Adipocyte (in vitro differentiated cells): ENCODE measurements at regions not wholly inside any gene's neighbourhood (a gene's known extent, or its start where the extent isn't known, plus 50 kb on each side); places are given as distances from the start of the nearest gene placed in this dataset.
"Not testable (repeated sequence)": the region's sequence is repeated elsewhere in the genome, so short reads cannot be mapped to it uniquely, and the experiment has no call there.

ENCODE experiments used
- DNase-seq: peaks from one replicate; pipeline ENCODE4 v3.0.0-alpha.2; 2015; ENCODE audit warnings: low read depth
- H3K27me3 ChIP-seq: replicated peaks from 2 replicates; pipeline ENCODE4 v1.7.0; 2013; ENCODE audit warnings: mild to moderate bottlenecking, low read length, moderate library complexity; ENCODE audit not compliant: control insufficient read depth, insufficient read depth
- H3K36me3 ChIP-seq: 2 replicates; pipeline ENCODE4 v1.7.0; 2013; ENCODE audit warnings: low read length, mild to moderate bottlenecking, moderate library complexity; ENCODE audit not compliant: control insufficient read depth, insufficient read depth, severe bottlenecking
- H3K4me1 ChIP-seq: 2 replicates; pipeline ENCODE4 v1.7.0; 2013; ENCODE audit warnings: mild to moderate bottlenecking, low read length, moderate library complexity; ENCODE audit not compliant: control insufficient read depth, insufficient read depth
- H3K4me3 ChIP-seq: 2 replicates; pipeline ENCODE4 v1.7.0; 2013; ENCODE audit warnings: mild to moderate bottlenecking, low read length, moderate library complexity
- H3K9ac ChIP-seq: 2 replicates; pipeline ENCODE4 v1.7.0; 2013; ENCODE audit warnings: mild to moderate bottlenecking, low read length, moderate library complexity
- H3K9me3 ChIP-seq: 2 replicates; pipeline ENCODE4 v1.7.0; 2013; ENCODE audit warnings: mild to moderate bottlenecking, low read length, moderate library complexity; ENCODE audit not compliant: control insufficient read depth

DNA sequence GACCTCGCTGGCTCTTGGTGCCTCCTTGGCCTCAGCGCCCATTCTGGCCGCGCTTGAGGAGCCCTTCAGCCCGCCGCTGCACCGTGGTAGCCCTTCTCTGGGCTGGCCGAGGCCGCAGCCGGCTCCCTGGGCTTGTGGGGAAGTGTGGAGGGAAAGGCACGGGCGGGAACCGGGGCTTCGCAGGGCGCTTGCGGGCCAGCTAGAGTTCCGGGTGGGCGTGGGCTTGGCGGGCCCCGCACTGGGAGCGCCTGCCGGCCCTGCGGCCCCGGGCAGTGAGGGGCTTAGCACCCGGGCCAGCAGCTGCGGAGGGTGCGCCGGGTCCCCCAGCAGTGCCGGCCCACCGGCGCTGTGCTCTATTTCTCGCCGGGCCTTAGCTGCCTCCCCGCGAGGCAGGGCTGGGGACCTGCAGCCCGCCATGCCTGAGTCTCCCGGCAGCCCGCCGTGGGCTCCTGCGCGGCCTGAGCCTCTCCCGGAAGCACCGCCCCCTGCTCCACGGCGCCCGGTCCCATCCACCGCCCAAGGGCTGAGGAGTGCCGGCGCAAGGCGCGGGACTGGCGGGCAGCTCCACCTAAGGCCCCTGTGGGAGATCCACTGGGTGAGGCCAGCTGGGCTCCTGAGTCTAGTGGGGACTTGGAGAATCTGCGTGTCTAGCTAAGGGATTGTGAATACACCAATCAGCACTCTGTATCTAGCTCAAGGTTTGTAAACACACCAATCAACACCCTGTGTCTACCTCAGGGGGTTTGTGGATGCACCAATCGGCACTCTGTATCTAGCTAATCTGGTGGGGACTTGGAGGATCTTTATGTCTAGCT lies 141.1 kb downstream of the SLCO4C1 start:
- H3K9me3 ChIP-seq, H3K27me3 ChIP-seq, DNase-seq, H3K9ac ChIP-seq, H3K36me3 ChIP-seq, H3K4me3 ChIP-seq, H3K4me1 ChIP-seq: not testable (repeated sequence)

DNA sequence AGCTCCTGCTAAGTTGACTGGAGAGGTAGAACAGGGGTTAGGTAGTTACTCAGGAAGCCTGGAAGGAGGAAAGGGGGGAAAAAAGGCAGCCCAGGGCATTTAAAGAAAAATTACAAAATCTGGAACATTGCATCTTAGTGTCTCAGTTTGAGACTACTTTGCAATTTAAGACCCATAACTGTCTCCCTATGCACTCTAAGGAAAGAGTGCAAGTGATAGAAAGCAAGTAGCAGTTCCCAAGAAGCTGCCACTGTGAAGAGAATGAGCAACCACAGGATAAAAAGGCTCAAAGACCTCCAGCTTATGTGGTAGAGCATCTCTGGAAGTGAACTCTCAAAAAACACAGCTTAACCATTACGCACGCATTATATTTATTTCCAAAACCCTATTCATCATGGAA lies 141.8 kb downstream of the SLCO4C1 start:
- Histone ChIP-seq H3K4me3 (no peak overlapping the region), H3K4me1 (no peaks in the 10 kb centered on the region), H3K9me3 (peaks cover 5% of the 10 kb centered on the region), H3K9ac (no peak overlapping the region), H3K27me3 (no peaks in the 10 kb centered on the region), H3K36me3 (no peaks in the 10 kb centered on the region)
- no peak for DNase-seq

DNA sequence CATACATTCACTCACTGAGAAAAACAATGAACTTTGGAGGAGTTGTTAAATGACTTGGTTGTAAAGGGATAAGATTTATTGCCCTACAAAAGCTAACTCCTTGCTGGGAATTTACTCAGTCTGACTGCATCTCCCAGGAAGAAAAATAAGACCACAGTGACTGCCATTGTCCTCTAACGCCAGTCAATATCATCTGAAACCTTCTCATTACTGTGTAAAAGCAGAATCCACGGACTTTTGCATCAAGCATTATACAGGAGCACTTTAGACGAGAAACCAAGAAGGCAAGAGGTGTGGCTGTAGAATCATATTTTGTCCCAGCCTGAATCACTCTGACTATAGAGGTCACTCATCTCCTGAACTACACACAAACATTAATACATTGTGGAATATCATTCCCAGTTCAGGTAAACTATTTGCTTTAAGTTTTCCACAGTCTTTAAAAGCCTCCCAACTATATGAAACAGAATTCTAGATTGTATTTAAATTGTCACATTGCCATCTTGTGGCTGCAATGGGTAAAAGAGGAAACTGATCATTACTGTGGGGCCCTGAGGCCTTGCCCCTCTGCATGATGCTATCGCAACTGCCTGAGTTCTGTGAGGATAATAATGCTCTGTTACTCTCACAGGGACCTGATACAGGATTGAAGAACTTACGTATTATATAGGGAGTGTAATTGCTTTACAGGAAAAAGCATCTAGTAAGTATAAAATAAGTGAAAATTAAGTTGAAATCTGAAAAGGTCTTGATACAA lies 142.9 kb downstream of the SLCO4C1 start:
- Histone ChIP-seq H3K4me1 (no peaks in the 10 kb centered on the region), H3K4me3 (no peak overlapping the region), H3K36me3 (no peaks in the 10 kb centered on the region), H3K9me3 (no peaks in the 10 kb centered on the region), H3K27me3 (no peaks in the 10 kb centered on the region), H3K9ac (no peak overlapping the region)
- DNase-seq: peak; percentile 27

DNA sequence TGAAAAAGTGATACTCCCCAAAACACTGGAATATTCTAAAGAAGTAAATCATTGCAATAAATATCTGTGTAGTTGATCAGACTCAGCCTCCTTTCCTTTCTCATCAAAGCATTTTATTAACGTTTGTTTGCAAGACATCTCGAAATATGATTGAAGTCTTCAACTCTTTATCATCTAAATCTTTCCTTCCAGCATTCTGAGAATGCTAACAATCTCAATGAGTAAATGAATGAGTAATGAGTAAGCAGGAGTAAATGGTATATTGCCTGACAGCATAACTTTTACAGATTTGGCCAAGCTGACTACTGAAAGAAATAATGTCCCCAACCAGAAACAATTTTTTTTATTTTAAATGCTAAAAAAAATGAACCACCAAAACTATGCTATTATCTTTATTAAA lies 157.1 kb downstream of the SLCO4C1 start:
- Histone ChIP-seq H3K27me3 (no peaks in the 10 kb centered on the region), H3K36me3 (no peaks in the 10 kb centered on the region), H3K9me3 (no peaks in the 10 kb centered on the region), H3K9ac (no peak overlapping the region), H3K4me3 (no peak overlapping the region), H3K4me1 (no peaks in the 10 kb centered on the region)
- DNase-seq: no peak

DNA sequence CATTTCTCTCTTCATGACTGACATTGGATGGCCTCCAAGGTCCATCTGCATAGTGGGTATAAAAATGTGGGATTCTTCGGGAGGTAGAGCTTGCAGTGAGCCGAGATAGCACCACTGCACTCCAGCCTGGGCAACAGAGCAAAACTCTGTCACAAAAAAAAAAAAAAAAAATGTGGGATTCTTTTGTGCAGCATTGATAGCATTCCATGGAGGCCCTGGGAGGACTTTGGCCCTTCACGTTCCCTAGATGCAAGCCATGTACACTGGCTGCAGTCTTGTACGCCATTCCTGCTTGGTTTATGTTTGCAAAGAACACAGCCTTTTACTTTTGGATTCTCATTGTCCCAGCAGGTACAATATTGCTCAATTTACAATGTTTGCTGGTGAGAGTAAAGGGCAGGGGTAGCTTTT lies 157.8 kb downstream of the SLCO4C1 start:
- Histone ChIP-seq H3K27me3 (no peaks in the 10 kb centered on the region), H3K9me3 (no peaks in the 10 kb centered on the region), H3K4me1 (no peaks in the 10 kb centered on the region), H3K36me3 (no peaks in the 10 kb centered on the region), H3K4me3 (no peak overlapping the region), H3K9ac (no peak overlapping the region)
- no peak for DNase-seq

DNA sequence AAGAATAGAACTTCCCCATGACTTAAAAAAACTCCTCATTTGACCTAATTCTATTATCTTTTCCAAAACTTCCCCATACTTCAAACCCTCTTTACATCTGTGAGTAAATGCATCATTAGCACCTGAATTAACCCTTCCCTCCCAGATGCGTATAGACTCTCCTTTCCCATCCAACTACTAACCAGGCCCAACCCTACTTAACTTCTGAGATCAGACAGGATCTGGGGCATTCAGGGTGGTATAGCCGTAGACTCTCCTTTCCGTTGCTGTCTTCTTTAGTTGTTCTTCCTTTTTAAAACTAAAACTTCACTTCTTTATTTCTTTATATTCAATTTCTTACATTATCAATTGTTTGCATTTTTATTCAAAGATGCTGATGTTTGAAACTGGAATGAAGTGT lies 165.2 kb downstream of the SLCO4C1 start:
- H3K9me3 ChIP-seq: no peaks in the 10 kb centered on the region
- no peaks in the 10 kb centered on the region for H3K4me1 ChIP-seq
- no peak for DNase-seq
- no peaks in the 10 kb centered on the region for H3K27me3 ChIP-seq
- no peak overlapping the region for H3K9ac ChIP-seq
- H3K36me3 ChIP-seq: no peaks in the 10 kb centered on the region
- no peak overlapping the region for H3K4me3 ChIP-seq

DNA sequence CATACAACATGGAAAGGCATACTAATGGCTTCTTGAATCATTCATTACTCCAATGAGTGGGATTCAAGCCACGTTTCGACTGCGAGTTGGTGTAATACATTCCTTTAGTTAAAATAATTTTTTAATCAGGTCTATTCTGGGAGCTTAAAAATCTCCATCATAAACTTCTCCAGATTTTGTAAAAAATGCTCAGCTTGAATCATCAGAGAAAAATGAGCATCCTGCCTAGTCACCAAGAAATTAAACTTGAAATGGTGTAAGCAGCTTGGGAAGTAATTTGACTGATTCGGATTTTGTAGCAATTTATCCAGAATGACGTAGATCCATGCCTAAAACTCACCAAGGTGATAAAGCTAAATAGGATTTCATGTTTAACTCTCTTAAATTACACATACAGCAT lies 165.7 kb downstream of the SLCO4C1 start:
- Histone ChIP-seq H3K36me3 (no peaks in the 10 kb centered on the region), H3K27me3 (no peaks in the 10 kb centered on the region), H3K4me1 (no peaks in the 10 kb centered on the region), H3K9ac (no peak overlapping the region), H3K4me3 (no peak overlapping the region), H3K9me3 (no peaks in the 10 kb centered on the region)
- no peak for DNase-seq

DNA sequence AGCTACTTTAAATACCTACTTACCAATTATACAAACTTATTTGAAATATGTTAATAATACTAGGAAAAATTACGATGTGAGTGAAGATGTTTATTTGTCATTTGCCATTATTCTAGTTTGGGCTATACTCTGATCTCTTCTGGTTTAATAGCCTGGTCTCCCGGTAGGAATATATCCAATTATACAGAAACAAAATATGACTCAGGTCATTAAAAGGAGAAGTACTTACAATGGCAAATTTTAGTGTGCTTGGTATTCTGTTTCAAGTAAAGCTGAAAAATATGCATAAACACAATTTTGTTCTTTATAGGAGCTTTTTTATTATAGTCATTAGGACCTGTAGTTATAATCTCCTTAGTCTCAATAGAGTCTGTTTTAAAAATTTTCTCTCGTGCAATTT lies 176.8 kb downstream of the SLCO4C1 start:
- Histone ChIP-seq H3K4me1 (no peaks in the 10 kb centered on the region), H3K9ac (no peak overlapping the region), H3K36me3 (no peaks in the 10 kb centered on the region), H3K27me3 (no peaks in the 10 kb centered on the region), H3K4me3 (no peak overlapping the region), H3K9me3 (no peaks in the 10 kb centered on the region)
- DNase-seq: no peak

DNA sequence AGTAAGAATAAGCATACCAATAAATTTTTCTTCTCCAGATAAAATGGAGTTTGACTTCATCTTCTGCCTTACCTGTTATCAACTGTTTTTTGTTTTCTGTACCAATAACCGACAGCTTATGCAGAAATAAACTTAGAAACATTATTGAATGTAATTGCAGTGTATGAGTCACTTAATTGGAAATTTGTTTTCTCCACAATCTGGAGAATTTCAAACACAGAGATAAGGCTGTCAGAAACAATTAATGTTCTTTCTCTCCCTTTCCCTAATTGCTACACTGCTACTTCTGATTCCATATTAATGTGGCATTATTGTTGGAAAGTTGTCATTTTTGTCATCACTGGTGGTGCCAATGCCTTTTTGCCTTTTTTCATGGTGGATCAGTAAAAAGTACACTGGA lies 180.3 kb downstream of the SLCO4C1 start:
- H3K9ac ChIP-seq: no peak overlapping the region
- H3K4me1 ChIP-seq: no peaks in the 10 kb centered on the region
- no peaks in the 10 kb centered on the region for H3K9me3 ChIP-seq
- H3K4me3 ChIP-seq: no peak overlapping the region
- no peak for DNase-seq
- H3K36me3 ChIP-seq: no peaks in the 10 kb centered on the region
- no peaks in the 10 kb centered on the region for H3K27me3 ChIP-seq

DNA sequence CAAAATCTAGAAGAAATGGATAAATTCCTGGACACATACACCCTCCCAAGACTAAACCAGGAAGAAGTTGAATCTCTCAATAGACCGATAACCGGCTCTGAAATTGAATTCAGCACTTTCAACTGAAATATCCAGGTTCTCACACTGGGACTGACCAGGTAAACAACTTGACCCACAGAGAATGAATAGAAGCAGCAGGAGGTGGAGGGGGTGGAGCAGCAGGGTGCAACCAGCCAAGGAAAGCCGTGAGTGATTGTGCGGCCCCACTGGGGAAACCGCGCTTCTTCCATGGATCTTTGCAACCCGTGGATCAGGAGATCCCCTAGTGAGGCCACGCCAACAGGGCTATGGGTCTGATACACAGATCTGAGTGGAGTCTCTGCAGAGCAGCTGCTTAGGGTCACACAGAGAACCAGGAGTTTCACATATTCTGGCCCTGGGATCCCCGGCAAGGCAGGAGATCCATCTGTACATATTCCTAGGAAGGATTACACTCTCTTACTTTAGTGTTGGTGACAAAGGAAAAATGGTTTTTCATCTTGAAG lies 181.5 kb downstream of the SLCO4C1 start:
- no peak overlapping the region for H3K4me3 ChIP-seq
- no peak for DNase-seq
- no peaks in the 10 kb centered on the region for H3K4me1 ChIP-seq
- H3K27me3 ChIP-seq: no peaks in the 10 kb centered on the region
- no peaks in the 10 kb centered on the region for H3K36me3 ChIP-seq
- H3K9me3 ChIP-seq: no peaks in the 10 kb centered on the region
- H3K9ac ChIP-seq: no peak overlapping the region

DNA sequence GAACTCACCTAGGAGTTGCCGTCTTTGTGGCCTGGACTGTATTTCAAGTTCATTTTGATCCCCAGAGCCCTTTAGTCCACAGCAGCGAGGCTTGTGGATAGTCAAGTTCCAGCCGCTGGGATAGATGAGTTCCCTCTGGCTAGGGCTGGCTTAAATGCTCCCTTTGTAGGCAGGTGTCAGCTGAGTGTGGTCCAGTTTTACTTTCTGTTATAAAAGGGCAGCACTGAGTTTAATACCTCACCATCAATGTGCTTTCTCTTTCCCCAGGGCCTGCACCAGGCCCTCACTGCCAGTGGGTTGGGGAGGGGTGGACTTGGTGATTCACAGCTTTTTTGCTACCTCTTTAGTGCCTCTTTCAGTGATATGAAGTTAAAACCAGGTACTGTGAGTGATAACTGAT lies 188.2 kb downstream of the SLCO4C1 start:
- Histone ChIP-seq H3K36me3 (no peaks in the 10 kb centered on the region), H3K27me3 (no peaks in the 10 kb centered on the region), H3K9ac (no peak overlapping the region), H3K4me3 (no peak overlapping the region), H3K9me3 (no peaks in the 10 kb centered on the region), H3K4me1 (no peaks in the 10 kb centered on the region)
- DNase-seq: no peak
